Activated CD8-positive, alpha-beta T cell treated with anti-CD3 and anti-CD28 coated beads for 36 hours (primary cell): ENCODE measurements at regions not wholly inside any gene's neighbourhood (a gene's known extent, or its start where the extent isn't known, plus 50 kb on each side); places are given as distances from the start of the nearest gene placed in this dataset.

ENCODE experiments used
- ATAC-seq: fragments of 200-7000 bp; cut with Tn5 transposase; one replicate; pipeline ENCODE4 v1.10.0; 2021; ENCODE audit warnings: mild to moderate bottlenecking, moderate library complexity
- CTCF ChIA-PET: fragments of 350-600 bp; sonication (Branson Sonifier 250); formaldehyde crosslinking; loops from one replicate; lab custom pipeline; 2021; ENCODE audit warnings: antibody characterized with exemption; lab: Charles Lee
- POLR2A ChIA-PET: fragments of 350-600 bp; sonication (Branson Sonifier 250); formaldehyde crosslinking; loops from one replicate; lab custom pipeline; 2021; ENCODE audit warnings: antibody characterized with exemption; lab: Charles Lee
- DNase-seq: peaks from one replicate; pipeline ENCODE4 v3.0.0-alpha.2; 2020
- H3K27ac Mint-ChIP-seq: one replicate; pipeline ENCODE4 v1.8.0; 2021; ENCODE audit warnings: mild to moderate bottlenecking, mixed read lengths
- H3K27me3 Mint-ChIP-seq: one replicate; pipeline ENCODE4 v1.8.0; 2021; ENCODE audit warnings: mixed read lengths
- H3K36me3 Mint-ChIP-seq: one replicate; pipeline ENCODE4 v1.8.0; 2021; ENCODE audit warnings: low read depth, mixed read lengths
- H3K4me1 Mint-ChIP-seq: one replicate; pipeline ENCODE4 v1.8.0; 2021; ENCODE audit warnings: low read depth, mixed read lengths
- H3K4me3 Mint-ChIP-seq: one replicate; pipeline ENCODE4 v1.8.0; 2021; ENCODE audit warnings: mild to moderate bottlenecking, moderate library complexity, mixed read lengths
- H3K9me3 Mint-ChIP-seq: one replicate; pipeline ENCODE4 v1.8.0; 2021; ENCODE audit warnings: mixed read lengths
- CTCF ChIP-seq: fragments of 200-600 bp; IDR thresholded peaks from one replicate; pipeline ENCODE4 v1.8.0; 2022; ENCODE audit warnings: antibody characterized with exemption, mild to moderate bottlenecking
- intact Hi-C: fragments of 100-400 bp; cut with micrococcal nuclease; formaldehyde crosslinking; loops from one replicate; pipeline ENCODE4 v1.10.0; 2022

GRCh38 chr21:15409031-15409430, 320.8 kb upstream of the USP25 start:
- Mint-ChIP-seq H3K4me1 (peaks cover 1% of the 10 kb centered on the region), H3K4me3 (no peak overlapping the region), H3K36me3 (peaks cover 2% of the 10 kb centered on the region), H3K9me3 (peaks cover 10% of the 10 kb centered on the region), H3K27me3 (no peaks in the 10 kb centered on the region), H3K27ac (no peak overlapping the region)
- POLR2A ChIA-PET: no interaction called here
- no peak for DNase-seq
- CTCF ChIA-PET: no interaction called here
- intact Hi-C loops: no loop called here
- ATAC-seq: no peak
- no peak for TF ChIP-seq CTCF

- intact Hi-C loops: no loop called here
- CTCF ChIA-PET: interaction anchor here (1.0 kb wide), 1 partner anchor 72 kb away, joined by 4 read pairs; no protein-coding TSS in a partner anchor
- no peaks in the 10 kb centered on the region for H3K27me3 Mint-ChIP-seq
- DNase-seq (no peak), ATAC-seq (no peak)
- H3K9me3 Mint-ChIP-seq: peaks cover 10% of the 10 kb centered on the region
- TF ChIP-seq CTCF: no peak
- POLR2A ChIA-PET: no interaction called here
- peaks cover 3% of the 10 kb centered on the region for H3K4me1 Mint-ChIP-seq
- no peak overlapping the region for H3K4me3 Mint-ChIP-seq
- H3K36me3 Mint-ChIP-seq: peaks cover 2% of the 10 kb centered on the region
- H3K27ac Mint-ChIP-seq: no peak overlapping the region
Measured at GRCh38 chr21:15410853-15411252, 318.9 kb upstream of the USP25 start.

- Mint-ChIP-seq H3K9me3 (peaks cover 10% of the 10 kb centered on the region), H3K27ac (no peak overlapping the region), H3K36me3 (peaks cover 2% of the 10 kb centered on the region), H3K4me1 (peaks cover 3% of the 10 kb centered on the region), H3K4me3 (no peak overlapping the region), H3K27me3 (no peaks in the 10 kb centered on the region)
- no peak for TF ChIP-seq CTCF
- CTCF ChIA-PET: interaction anchor here (1.8 kb wide), 1 partner anchor 68 kb away, joined by 5 read pairs; no protein-coding TSS in a partner anchor
- intact Hi-C loops: no loop called here
- POLR2A ChIA-PET: no interaction called here
- no peak for DNase-seq
- peak; percentile 24 for ATAC-seq
Measured at GRCh38 chr21:15414057-15414456, 315.7 kb upstream of the USP25 start.

GRCh38 chr21:15415541-15416261, 314.1 kb upstream of the USP25 start:
- Mint-ChIP-seq H3K36me3 (peaks cover 2% of the 10 kb centered on the region), H3K27ac (no peak overlapping the region), H3K4me3 (no peak overlapping the region), H3K4me1 (peaks cover 3% of the 10 kb centered on the region), H3K27me3 (no peaks in the 10 kb centered on the region), H3K9me3 (peaks cover 10% of the 10 kb centered on the region)
- no peak for DNase-seq
- no peak for ATAC-seq
- no peak for TF ChIP-seq CTCF
- ChIA-PET CTCF (interaction anchor here (1.1 to 1.5 kb wide), 2 partner anchors 10 to 70 kb away, joined by 3 read pairs; no protein-coding TSS in a partner anchor), POLR2A (interaction anchor here (0.6 kb wide), 1 partner anchor 27 kb away, joined by 3 read pairs; no protein-coding TSS in a partner anchor)
- intact Hi-C loops: no loop called here

- Mint-ChIP-seq H3K36me3 (no peaks in the 10 kb centered on the region), H3K9me3 (no peaks in the 10 kb centered on the region), H3K27me3 (no peaks in the 10 kb centered on the region), H3K4me1 (peaks cover 29% of the 10 kb centered on the region), H3K4me3 (no peak overlapping the region), H3K27ac (no peak overlapping the region)
- no peak for DNase-seq
- ChIA-PET CTCF (interaction anchor here (1.1 kb wide), 1 partner anchor 130 kb away, joined by 3 read pairs; no protein-coding TSS in a partner anchor), POLR2A (no interaction called here)
- TF ChIP-seq CTCF: no peak
- no peak for ATAC-seq
- intact Hi-C loops: no loop called here
Measured at GRCh38 chr21:15421441-15421881, 308.3 kb upstream of the USP25 start.
